K562 (cell line): ENCODE measurements at regions not wholly inside any gene's neighbourhood (a gene's known extent, or its start where the extent isn't known, plus 50 kb on each side); places are given as distances from the start of the nearest gene placed in this dataset.

Source experiments
- ATAC-seq: fragments of 200-7000 bp; cut with Tn5 transposase; 3 replicates; pipeline ENCODE4 v1.9.1; 2020; ENCODE audit warnings: moderate library complexity
- BruUV-seq: library from RNA; stranded (reverse); fragments of 400-500 nt; replicated peaks from 2 replicates; lab custom pipeline; 2021; lab: Mats Ljungman, UMichigan
- CTCF ChIA-PET: fragments of 300-600 bp; formaldehyde crosslinking; extraction: SDS; loops from one replicate; lab custom pipeline; 2021; ENCODE audit warnings: low intra/inter-chr PET ratio; lab: Yijun Ruan, JAX
- POLR2A ChIA-PET: fragments of 300-600, 350-650 bp; sonication (Branson Sonifier 250); formaldehyde crosslinking; extraction: SDS; loops from one replicate; lab custom pipeline; 2021; ENCODE audit warnings: antibody characterized with exemption, inconsistent platforms; lab: Yijun Ruan, JAX
- DNase-seq, 4 experiments: peaks; one replicate each; pipeline versions ENCODE4 v3.0.0 to v3.0.0-alpha.2; 2011 to 2018; ENCODE audit warnings: low spot score in 3 of 4, mixed read lengths in 3 of 4; ENCODE audit errors: extremely low read depth in 1 of 4
- FAIRE-seq: peaks from 2 replicates; lab custom pipeline; 2011; peaks lifted over from hg19 to GRCh38; lab: Jason Lieb, UNC
- H2AFZ ChIP-seq: 2 replicates; pipeline ENCODE4 v1.6.0; 2011; ENCODE audit warnings: low read depth, low read length, control low read depth, inconsistent platforms
- H3K27ac ChIP-seq: fragments of 200-600 bp; 3 replicates; pipeline ENCODE4 v1.8.0; 2011; ENCODE audit warnings: low read depth, mild to moderate bottlenecking, control low read depth, inconsistent platforms, low read length, moderate library complexity, mixed read lengths; ENCODE audit errors: extremely low read depth
- H3K27me3 ChIP-seq, 2 experiments: fragments of 300-600 bp in 1 of 2; 2 replicates in 1 of 2; 3 replicates in 1 of 2; pipeline versions ENCODE4 v1.6.0 to v1.8.0; 2011; ENCODE audit warnings: inconsistent platforms in 2 of 2, low read length in 2 of 2, mild to moderate bottlenecking in 1 of 2, mixed read lengths in 1 of 2, moderate library complexity in 1 of 2; ENCODE audit not compliant: control insufficient read depth in 2 of 2, insufficient read depth in 2 of 2
- H3K36me3 ChIP-seq: fragments of 300-600 bp; 3 replicates; pipeline ENCODE4 v1.8.0; 2011; ENCODE audit warnings: mild to moderate bottlenecking, low read length, inconsistent platforms; ENCODE audit not compliant: control insufficient read depth, insufficient read depth
- H3K4me1 ChIP-seq, 2 experiments: fragments of 200-600 bp in 1 of 2; replicated peaks in 1 of 2; 2 replicates in 1 of 2; 3 replicates in 1 of 2; pipeline versions ENCODE4 v1.5.1 to v1.8.0; 2011; ENCODE audit warnings: inconsistent platforms in 2 of 2, low read length in 2 of 2, mild to moderate bottlenecking in 1 of 2, mixed read lengths in 1 of 2, moderate library complexity in 1 of 2; ENCODE audit not compliant: control insufficient read depth in 2 of 2, insufficient read depth in 2 of 2
- H3K4me2 ChIP-seq: 2 replicates; pipeline ENCODE4 v1.6.1; 2011; ENCODE audit warnings: low read length, control low read depth, inconsistent platforms, mixed read lengths; ENCODE audit not compliant: insufficient read depth
- H3K4me3 ChIP-seq: fragments of 200-600 bp; sonication (generic), shearing (Covaris generic); 2 replicates; pipeline ENCODE4 v1.5.1; 2016; ENCODE audit warnings: control low read depth, inconsistent platforms
- H3K79me2 ChIP-seq: fragments of 200-600 bp; 3 replicates; pipeline ENCODE4 v1.8.0; 2011; ENCODE audit warnings: low read length, inconsistent platforms; ENCODE audit not compliant: control insufficient read depth, insufficient read depth
- H3K9ac ChIP-seq, 2 experiments: 2 replicates each; pipeline versions ENCODE4 v1.6.0 to v1.6.1; 2011; ENCODE audit warnings: low read depth in 2 of 2, low read length in 2 of 2, control low read depth in 1 of 2, inconsistent platforms in 1 of 2, mild to moderate bottlenecking in 1 of 2, mixed read lengths in 1 of 2; ENCODE audit not compliant: insufficient read depth in 1 of 2
- H3K9me1 ChIP-seq: one replicate; pipeline ENCODE4 v1.6.0; 2011; ENCODE audit warnings: inconsistent platforms, mild to moderate bottlenecking, low read length, moderate library complexity; ENCODE audit not compliant: control insufficient read depth, insufficient read depth
- H3K9me3 ChIP-seq: replicated peaks from 2 replicates; pipeline ENCODE4 v1.5.1; 2011; ENCODE audit warnings: low read depth, low read length, inconsistent platforms; ENCODE audit not compliant: control insufficient read depth, insufficient read depth
- H4K20me1 ChIP-seq: replicated peaks from 2 replicates; pipeline ENCODE4 v1.6.1; 2011; ENCODE audit warnings: low read length, inconsistent platforms, mixed read lengths; ENCODE audit not compliant: control insufficient read depth, insufficient read depth
- BMI1 ChIP-seq: fragments of 150-350 bp; IDR thresholded peaks from 2 replicates; pipeline ENCODE4 v1.6.1; 2014; ENCODE audit warnings: low read length
- ESRRA ChIP-seq: fragments of 450-650 bp; IDR thresholded peaks from 2 replicates; pipeline ENCODE4 v1.6.1; 2014; ENCODE audit warnings: low read depth, mild to moderate bottlenecking, moderate library complexity, borderline replicate concordance
- GABPA ChIP-seq: fragments of 200-800 bp; sonication (Bioruptor generic); conservative IDR thresholded peaks from 2 replicates; pipeline ENCODE4 v1.6.1; 2016; ENCODE audit warnings: low read depth, missing genetic modification characterization, missing compliant biosample characterization
- HNRNPH1 ChIP-seq: fragments of 200-400 bp; formaldehyde crosslinking; optimal IDR thresholded peaks from 2 replicates; pipeline ENCODE3; 2017; ENCODE audit warnings: low read depth, mild to moderate bottlenecking, low read length, moderate library complexity
- MCM3 ChIP-seq: fragments of 450-650 bp; IDR thresholded peaks from 2 replicates; pipeline ENCODE4 v1.6.1; 2016
- MYNN ChIP-seq, 2 experiments: sonication (generic); formaldehyde crosslinking in 1 of 2; IDR thresholded peaks; 2 replicates each; pipeline versions ENCODE4 v1.5.0 to v1.6.1; 2016 to 2020; ENCODE audit warnings: antibody characterized with exemption in 1 of 2, missing genetic modification reagents in 1 of 2
- NCOA2 ChIP-seq, 2 experiments: fragments of 450-650 bp; IDR thresholded peaks; 2 replicates each; pipeline ENCODE4 v1.6.1; 2018; ENCODE audit warnings: mild to moderate bottlenecking in 2 of 2, moderate library complexity in 1 of 2; ENCODE audit not compliant: partially characterized antibody in 2 of 2
- NR2C1 ChIP-seq, 2 experiments: fragments of 450-650 bp; IDR thresholded peaks; 2 replicates each; pipeline ENCODE4 v1.6.1; 2017; ENCODE audit warnings: mild to moderate bottlenecking in 2 of 2, antibody characterized with exemption in 1 of 2, inconsistent platforms in 1 of 2, missing compliant biosample characterization in 1 of 2, missing genetic modification characterization in 1 of 2
- NR2C2 ChIP-seq, 2 experiments: fragments of 200-800 bp in 1 of 2; sonication (Bioruptor generic) in 1 of 2; sonication (generic) in 1 of 2; formaldehyde crosslinking in 1 of 2; IDR thresholded peaks; 2 replicates each; pipeline versions ENCODE4 v1.6.1 to v1.8.0; 2016 to 2022; ENCODE audit warnings: mild to moderate bottlenecking in 1 of 2, missing compliant biosample characterization in 1 of 2, missing genetic modification characterization in 1 of 2, missing genetic modification reagents in 1 of 2
- PHF21A ChIP-seq: fragments of 450-650 bp; IDR thresholded peaks from 2 replicates; pipeline ENCODE4 v1.6.1; 2017; ENCODE audit warnings: low read depth, borderline replicate concordance
- SPI1 ChIP-seq: IDR thresholded peaks from 2 replicates; pipeline ENCODE4 v1.6.1; 2011; ENCODE audit warnings: low read depth, low read length, control low read depth, borderline replicate concordance
- ZKSCAN8 ChIP-seq: fragments of 200-800 bp; sonication (Bioruptor generic); IDR thresholded peaks from 2 replicates; pipeline ENCODE4 v1.6.1; 2016; ENCODE audit warnings: missing genetic modification characterization, missing compliant biosample characterization
- ZZZ3 ChIP-seq: fragments of 450-650 bp; IDR thresholded peaks from 2 replicates; pipeline ENCODE4 v1.6.1; 2016; ENCODE audit warnings: antibody characterized with exemption, mild to moderate bottlenecking, moderate library complexity
- WGBS: fragments of 100-300 bp; shearing (Covaris generic); methylation state at CpG from one replicate; pipeline ENCODE4 v1.1.6; 2016; ENCODE audit warnings: low coverage, mixed read lengths; ENCODE audit not compliant: insufficient coverage; ENCODE audit errors: missing lambda C conversion rate; 5-methylcytosine and 5-hydroxymethylcytosine counted together
- in situ Hi-C: fragments of 300-500 bp; cut with MboI; formaldehyde crosslinking; loops from 4 replicates; pipeline ENCODE4 v1.15.0; 2018; ENCODE audit warnings: inconsistent platforms, mixed read lengths
- intact Hi-C: fragments of 100-400 bp; cut with micrococcal nuclease; formaldehyde crosslinking; loops from 2 replicates; pipeline ENCODE4 v1.14.2; 2022

- peaks cover 3% of the 10 kb centered on the region; the same call in 1 of the 2 replicates for H4K20me1 ChIP-seq
- FAIRE-seq (no peak), ATAC-seq (no peak), DNase-seq (no peak)
- ChIA-PET POLR2A (interaction anchor here (0.5 to 0.7 kb wide), 2 partner anchors 49 to 1288 kb away, joined by 3 read pairs; no protein-coding TSS in a partner anchor), CTCF (no interaction called here)
- H2AFZ ChIP-seq: no peak overlapping the region
- no peaks in the 10 kb centered on the region for H3K79me2 ChIP-seq
- no peak overlapping the region for H3K4me2 ChIP-seq
- intact Hi-C loops: no loop called here
- H3K36me3 ChIP-seq: no peaks in the 10 kb centered on the region
- BruUV-seq: no TSS peak
- peaks cover 27 to 52% of the 10 kb centered on the region in 2 experiments for H3K27me3 ChIP-seq
- no peaks in the 10 kb centered on the region; a peak in 1 of 5 replicates for H3K4me1 ChIP-seq
- H3K4me3 ChIP-seq: no peak overlapping the region
- H3K9me1 ChIP-seq: no peaks in the 10 kb centered on the region
- 0% methylated on average over 1 of the region's 1 CpG for WGBS
- in situ Hi-C loops: no loop called here
- H3K9ac ChIP-seq: no peak overlapping the region
- no peak for TF ChIP-seq PHF21A
- no peak for TF ChIP-seq NCOA2 (IDR thresholded peaks at IDR 0.05; ENCODE audit: partially characterized antibody in 2 of 2)
- no peak for TF ChIP-seq NR2C2 (CRISPR knock-in tag; IDR thresholded peaks at IDR 0.05)
- peak; percentile 67 for TF ChIP-seq NR2C2 (tag; IDR thresholded peaks at IDR 0.05)
- peak; percentile 70 for TF ChIP-seq SPI1
- TF ChIP-seq ZKSCAN8 (CRISPR knock-in tag): no peak
- TF ChIP-seq ESRRA: peak; percentile 68; the same call in 1 of the 2 replicates
- TF ChIP-seq NR2C1 (IDR thresholded peaks at IDR 0.05): no peak
- TF ChIP-seq NR2C1 (tag; IDR thresholded peaks at IDR 0.05): peak; percentile 61
- no peak for TF ChIP-seq BMI1
- no peak for TF ChIP-seq ZZZ3
- TF ChIP-seq GABPA (tag): peak; percentile 49
- no peak for TF ChIP-seq MCM3
- TF ChIP-seq HNRNPH1: no peak
- no peak for TF ChIP-seq MYNN (IDR thresholded peaks at IDR 0.05)
- TF ChIP-seq MYNN (CRISPR knock-in tag; IDR thresholded peaks at IDR 0.05): no peak
- H3K9me3 ChIP-seq: no peaks in the 10 kb centered on the region
- H3K27ac ChIP-seq: no peak overlapping the region
These were observed 85.8 kb upstream of the ARMC2 start for GRCh38 chr6:108762394-108762793.
